Transverse colon (tissue), 4 donors: ENCODE measurements at regions not wholly inside any gene's neighbourhood (a gene's known extent, or its start where the extent isn't known, plus 50 kb on each side); places are given as distances from the start of the nearest gene placed in this dataset.

Experiments
- EP300 ChIP-seq: sonication (generic); formaldehyde crosslinking; IDR thresholded peaks from one replicate; pipeline ENCODE4 v1.6.1; 2017; ENCODE audit warnings: antibody characterized with exemption, low read depth
- POLR2A ChIP-seq: fragments of 450-650 bp; IDR thresholded peaks from one replicate; pipeline ENCODE4 v1.6.1; 2016; ENCODE audit warnings: antibody characterized with exemption, mild to moderate bottlenecking, moderate library complexity
- POLR2AphosphoS5 ChIP-seq, 3 donors: sonication (generic); formaldehyde crosslinking; IDR thresholded peaks; one replicate each; pipeline ENCODE4 v1.6.1; 2016; ENCODE audit warnings: antibody characterized with exemption in 3 of 3
- TF ChIP-seq, protein P1 (sequence below), 5 experiments: fragments of 200-600 bp in 3 of 5; fragments of 450-650 bp in 2 of 5; sonication (generic) in 3 of 5; IDR thresholded peaks; 1 replicate in 2 of 5; 2 replicates in 3 of 5; pipeline ENCODE4 v1.5.1; 2016 to 2017; ENCODE audit warnings: antibody characterized with exemption in 5 of 5, inconsistent platforms in 3 of 5, mild to moderate bottlenecking in 2 of 5, moderate library complexity in 1 of 5

DNA sequence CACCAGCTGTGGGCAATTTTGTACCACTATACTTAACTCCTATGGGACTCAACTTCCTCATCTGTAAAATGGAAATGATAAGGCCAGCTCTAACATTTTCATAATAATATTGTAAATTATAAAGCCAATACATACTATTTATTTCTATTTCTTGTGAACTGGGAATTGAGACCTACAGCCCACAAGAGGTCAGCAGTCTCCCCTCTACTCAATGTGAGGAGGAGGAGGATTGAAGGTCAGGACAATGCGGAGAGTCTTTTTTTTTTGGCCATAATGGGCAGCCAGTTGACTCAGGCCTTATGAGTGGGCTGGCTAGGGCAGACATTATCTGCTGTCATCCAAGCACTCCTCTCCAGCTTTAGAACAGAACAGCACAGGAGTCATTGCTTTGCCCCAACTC lies 90.5 kb downstream of the NUF2 start:
- TF ChIP-seq, protein P1, sequence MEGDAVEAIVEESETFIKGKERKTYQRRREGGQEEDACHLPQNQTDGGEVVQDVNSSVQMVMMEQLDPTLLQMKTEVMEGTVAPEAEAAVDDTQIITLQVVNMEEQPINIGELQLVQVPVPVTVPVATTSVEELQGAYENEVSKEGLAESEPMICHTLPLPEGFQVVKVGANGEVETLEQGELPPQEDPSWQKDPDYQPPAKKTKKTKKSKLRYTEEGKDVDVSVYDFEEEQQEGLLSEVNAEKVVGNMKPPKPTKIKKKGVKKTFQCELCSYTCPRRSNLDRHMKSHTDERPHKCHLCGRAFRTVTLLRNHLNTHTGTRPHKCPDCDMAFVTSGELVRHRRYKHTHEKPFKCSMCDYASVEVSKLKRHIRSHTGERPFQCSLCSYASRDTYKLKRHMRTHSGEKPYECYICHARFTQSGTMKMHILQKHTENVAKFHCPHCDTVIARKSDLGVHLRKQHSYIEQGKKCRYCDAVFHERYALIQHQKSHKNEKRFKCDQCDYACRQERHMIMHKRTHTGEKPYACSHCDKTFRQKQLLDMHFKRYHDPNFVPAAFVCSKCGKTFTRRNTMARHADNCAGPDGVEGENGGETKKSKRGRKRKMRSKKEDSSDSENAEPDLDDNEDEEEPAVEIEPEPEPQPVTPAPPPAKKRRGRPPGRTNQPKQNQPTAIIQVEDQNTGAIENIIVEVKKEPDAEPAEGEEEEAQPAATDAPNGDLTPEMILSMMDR (IDR thresholded peaks at IDR 0.05): no peak
- no peak for TF ChIP-seq POLR2A
- no peak for TF ChIP-seq POLR2AphosphoS5 (IDR thresholded peaks at IDR 0.05)
- TF ChIP-seq EP300: no peak
